ENCODE measurements at regions not wholly inside any gene's neighbourhood (a gene's known extent, or its start where the extent isn't known, plus 50 kb on each side); places are given as distances from the start of the nearest gene placed in this dataset.
"Not testable (repeated sequence)": the region's sequence is repeated elsewhere in the genome, so short reads cannot be mapped to it uniquely, and the experiment has no call there.

- TF ChIP-seq CTCF (IDR thresholded peaks at IDR 0.05; ENCODE audit: low read depth, low read length, missing control alignments), result no peak
- DNase-seq (ENCODE audit: extremely low read depth, low read depth), result no peak
- no peak overlapping the region for H3K4me3 ChIP-seq (replicated peaks; ENCODE audit: low read depth, low read length)
These were observed 338.0 kb upstream of the MAF start for GRCh38 chr16:79938575-79938974.

- DNase-seq (ENCODE audit: extremely low read depth, low read depth), result not testable (repeated sequence)
These were observed 337.1 kb upstream of the MAF start for GRCh38 chr16:79937671-79938070.

GRCh38 chr16:79933603-79934002 is 333.1 kb upstream of the MAF start:
- DNase-seq (ENCODE audit: extremely low read depth, low read depth), result no peak
- no peak overlapping the region for H3K4me3 ChIP-seq (replicated peaks; ENCODE audit: low read depth, low read length)
- no peak for TF ChIP-seq CTCF (IDR thresholded peaks at IDR 0.05; ENCODE audit: low read depth, low read length, missing control alignments)

More at GRCh38 chr16:79937671-79938070, 337.1 kb upstream of the MAF start:
- H3K4me3 ChIP-seq (replicated peaks; ENCODE audit: low read depth, low read length), result not testable (repeated sequence)

GRCh38 chr16:79932572-79932971 is 332.0 kb upstream of the MAF start:
- no peak for DNase-seq (ENCODE audit: extremely low read depth, low read depth)

GRCh38 chr16:79931721-79932120 is 331.2 kb upstream of the MAF start:
- no peak overlapping the region for H3K4me3 ChIP-seq (replicated peaks; ENCODE audit: low read depth, low read length)
- TF ChIP-seq CTCF (IDR thresholded peaks at IDR 0.05; ENCODE audit: low read depth, low read length, missing control alignments), result no peak
- DNase-seq (ENCODE audit: extremely low read depth, low read depth), result no peak

More at GRCh38 chr16:79932572-79932971, 332.0 kb upstream of the MAF start:
- no peak overlapping the region for H3K4me3 ChIP-seq (replicated peaks; ENCODE audit: low read depth, low read length)
- TF ChIP-seq CTCF (IDR thresholded peaks at IDR 0.05; ENCODE audit: low read depth, low read length, missing control alignments), result no peak

GRCh38 chr16:79929260-79929965 is 328.9 kb upstream of the MAF start:
- TF ChIP-seq CTCF (IDR thresholded peaks at IDR 0.05; ENCODE audit: low read depth, low read length, missing control alignments), result no peak
- no peak overlapping the region for H3K4me3 ChIP-seq (replicated peaks; ENCODE audit: low read depth, low read length)
- DNase-seq (ENCODE audit: extremely low read depth, low read depth), result no peak

- DNase-seq (ENCODE audit: extremely low read depth, low read depth), result no peak
- TF ChIP-seq CTCF (IDR thresholded peaks at IDR 0.05; ENCODE audit: low read depth, low read length, missing control alignments), result no peak
- no peak overlapping the region for H3K4me3 ChIP-seq (replicated peaks; ENCODE audit: low read depth, low read length)
These were observed 327.8 kb upstream of the MAF start for GRCh38 chr16:79928142-79928873.
